SIG-M5 treated with dmso at 0.1 percent for 504 hours (cell line): ENCODE measurements at regions not wholly inside any gene's neighbourhood (a gene's known extent, or its start where the extent isn't known, plus 50 kb on each side); places are given as distances from the start of the nearest gene placed in this dataset.

Source experiments
- DNase-seq: peaks from one replicate; lab custom pipeline; 2025; ENCODE audit not compliant: unreplicated experiment; lab: John Stamatoyannopoulos, UW

DNA sequence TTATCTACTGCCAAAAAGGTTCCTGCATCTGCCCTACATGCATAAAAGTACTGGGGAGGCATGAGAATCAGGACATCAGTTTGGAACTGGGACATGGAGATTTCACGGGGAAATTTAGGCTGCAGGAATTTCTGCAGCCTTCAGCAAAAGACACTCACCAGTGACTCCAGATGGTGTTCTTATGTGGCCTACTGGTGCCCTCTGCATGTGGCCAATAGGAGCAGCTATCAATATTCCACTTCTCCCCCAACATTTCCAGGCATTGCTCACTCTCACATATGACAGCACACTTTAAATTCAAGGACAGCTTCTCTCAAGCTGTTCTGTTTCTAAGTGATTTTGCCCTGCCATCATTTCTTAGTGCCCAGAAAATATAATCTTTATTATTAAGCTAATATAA, 570.5 kb upstream of the ARGLU1 start:
- DNase-seq, result no peak

DNA sequence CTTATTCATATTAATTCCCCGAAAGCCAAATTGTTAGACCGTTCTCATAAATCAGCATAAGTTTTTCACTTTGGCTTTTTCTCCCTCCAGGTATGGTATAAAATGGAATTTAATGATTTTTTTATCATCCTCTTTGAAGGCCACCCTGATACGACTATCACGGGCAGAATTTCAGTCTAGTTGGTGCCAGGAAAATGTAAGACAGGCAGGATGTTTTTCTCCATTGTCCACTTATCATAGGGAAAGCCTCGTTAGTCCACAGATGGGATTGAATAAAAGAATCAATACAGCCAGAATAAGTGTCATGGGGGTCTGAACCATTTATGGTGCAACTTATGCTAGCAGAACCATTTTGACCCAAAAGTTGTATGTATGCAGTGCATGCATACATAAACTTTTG, 566.0 kb upstream of the ARGLU1 start:
- DNase-seq, result no peak

DNA sequence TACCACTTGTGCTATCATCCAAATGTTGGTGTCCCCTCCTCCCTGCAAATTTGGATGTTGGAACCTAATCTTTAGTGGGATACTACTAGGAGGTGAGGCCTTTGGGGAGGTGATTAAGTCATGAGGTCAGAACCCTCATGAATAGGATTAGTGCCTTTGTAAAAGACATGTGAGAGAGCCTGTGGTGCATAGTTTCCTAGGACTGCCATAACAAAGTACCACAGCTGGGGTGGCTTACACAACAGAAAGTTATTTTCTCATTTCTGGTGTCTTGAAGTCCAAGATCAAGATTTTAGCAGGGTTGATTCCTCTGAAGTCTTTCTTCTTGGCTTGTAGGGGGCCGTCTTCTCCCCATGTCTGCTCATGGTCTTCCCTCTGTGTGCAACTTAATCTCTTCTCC, 562.6 kb upstream of the ARGLU1 start:
- no peak for DNase-seq

DNA sequence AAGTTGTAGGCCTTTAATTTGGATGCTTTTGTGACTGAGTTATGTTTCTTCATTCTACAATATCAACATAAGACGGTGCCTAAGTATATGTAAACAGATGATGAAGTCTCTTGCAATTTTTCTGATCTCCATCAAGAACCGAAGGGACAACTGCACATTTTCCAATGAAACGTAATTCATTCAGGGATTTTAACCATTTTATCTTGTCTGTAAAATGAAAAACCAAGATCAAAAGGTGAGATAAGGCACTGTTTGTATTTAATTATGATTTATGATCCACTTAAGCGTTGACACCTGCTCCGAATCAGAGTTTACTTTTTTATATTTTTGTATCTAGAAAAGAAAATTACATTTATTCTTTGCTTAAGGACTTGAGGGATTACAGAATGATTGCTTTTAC, 556.8 kb upstream of the ARGLU1 start:
- DNase-seq, result no peak

DNA sequence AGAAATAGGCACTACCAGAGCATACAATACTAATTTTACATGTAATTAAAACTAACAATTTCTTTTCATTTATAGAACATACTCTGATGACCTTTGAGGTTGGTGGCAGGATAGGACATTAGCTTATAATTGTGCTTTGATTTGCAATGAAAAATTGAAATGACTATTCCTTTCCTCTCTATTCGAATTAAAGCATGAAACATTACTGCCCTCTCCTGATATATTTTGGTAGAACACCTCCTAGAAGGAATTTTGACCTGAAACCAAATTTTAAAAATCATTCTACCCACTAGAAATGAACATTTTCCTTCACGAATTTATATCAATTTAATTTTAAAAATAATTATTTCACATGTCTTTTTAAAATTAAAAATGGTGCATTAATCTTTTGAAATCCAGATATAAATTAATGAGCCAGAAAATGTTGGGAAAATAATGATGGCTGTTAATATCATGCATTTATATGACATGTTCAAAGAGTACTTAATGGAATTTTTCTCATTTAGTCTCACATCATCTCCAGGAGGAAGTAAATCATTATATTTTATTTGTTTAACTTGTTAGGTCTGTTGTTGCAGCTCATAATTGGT, 556.3 kb upstream of the ARGLU1 start:
- DNase-seq, result no peak

DNA sequence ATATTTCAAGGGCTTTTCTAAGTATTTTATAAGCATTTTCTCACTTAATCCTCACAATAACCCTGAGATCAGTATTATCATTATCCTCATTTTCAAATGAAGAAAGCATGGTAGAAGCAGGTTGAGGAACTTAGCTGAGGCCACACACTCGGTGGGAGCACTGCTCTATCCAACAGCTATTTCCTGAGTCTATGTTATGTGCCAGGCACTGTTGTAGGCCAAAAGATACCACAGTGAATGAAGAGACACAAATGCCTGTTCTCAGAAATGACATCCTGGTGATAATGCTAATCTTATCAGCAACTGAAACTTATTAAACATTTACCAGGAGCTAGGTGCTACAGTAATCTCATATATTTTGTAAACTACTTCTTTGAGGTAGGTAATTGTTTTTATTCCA, 553.9 kb upstream of the ARGLU1 start:
- DNase-seq, result no peak

DNA sequence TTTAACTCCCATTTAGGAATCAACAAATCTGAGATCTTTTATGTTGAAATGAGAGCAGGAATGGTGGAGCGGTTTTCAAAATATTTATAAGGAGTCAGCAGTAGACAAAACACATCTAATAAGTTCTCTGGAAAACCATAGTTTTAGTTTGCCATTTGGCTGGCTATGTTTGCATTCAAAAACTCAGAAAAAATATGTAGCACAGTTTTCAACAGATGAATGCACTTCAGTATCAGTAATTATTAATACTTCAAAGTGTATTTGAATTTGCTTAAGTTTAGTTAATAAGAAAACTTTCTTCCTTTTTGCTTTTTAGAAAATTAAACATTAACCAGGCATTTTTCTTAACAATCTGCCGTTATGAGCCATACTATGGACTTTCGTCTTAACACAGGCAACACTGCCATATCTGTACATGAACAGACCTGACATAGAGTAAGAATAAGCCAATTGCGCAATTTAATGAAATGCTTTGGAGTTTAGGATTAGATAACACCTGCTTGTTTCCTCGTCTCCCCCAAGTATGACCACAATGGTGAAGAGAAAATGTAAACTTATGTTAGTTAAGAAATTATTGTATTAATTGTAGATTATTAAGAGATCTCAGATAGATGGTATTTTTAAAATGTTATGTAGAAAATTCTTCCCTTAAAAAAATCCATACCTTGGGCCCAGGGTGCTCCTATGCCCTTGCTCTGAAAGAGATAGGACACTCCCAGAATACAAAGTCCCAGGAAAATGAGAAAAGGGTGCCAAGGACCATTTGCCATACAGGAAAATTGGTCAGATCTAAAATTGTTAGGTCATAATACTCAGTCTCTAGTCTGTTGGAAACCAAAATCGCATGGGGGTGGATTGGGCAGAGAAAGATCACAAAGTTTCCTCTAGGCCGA, 552.3 kb upstream of the ARGLU1 start:
- DNase-seq, result no peak

DNA sequence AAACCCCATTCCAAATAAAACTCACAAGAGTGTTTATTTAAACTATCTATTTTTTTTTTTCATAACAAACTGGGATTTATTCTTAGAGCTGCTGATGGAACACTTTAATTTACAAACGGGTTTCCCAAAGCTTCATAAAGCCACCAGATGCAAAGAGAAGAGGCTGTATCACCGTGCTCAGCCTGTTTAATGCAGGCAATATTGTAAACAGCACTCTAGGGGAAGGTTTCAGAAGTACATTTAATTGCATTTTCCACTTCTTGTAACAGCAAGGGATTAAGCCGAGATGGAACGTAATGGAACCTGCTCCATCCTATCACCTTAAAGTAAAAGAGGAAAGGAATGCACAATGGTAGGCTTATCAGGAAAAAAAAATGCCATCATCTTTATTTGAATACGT, 550.6 kb upstream of the ARGLU1 start:
- DNase-seq, result no peak

DNA sequence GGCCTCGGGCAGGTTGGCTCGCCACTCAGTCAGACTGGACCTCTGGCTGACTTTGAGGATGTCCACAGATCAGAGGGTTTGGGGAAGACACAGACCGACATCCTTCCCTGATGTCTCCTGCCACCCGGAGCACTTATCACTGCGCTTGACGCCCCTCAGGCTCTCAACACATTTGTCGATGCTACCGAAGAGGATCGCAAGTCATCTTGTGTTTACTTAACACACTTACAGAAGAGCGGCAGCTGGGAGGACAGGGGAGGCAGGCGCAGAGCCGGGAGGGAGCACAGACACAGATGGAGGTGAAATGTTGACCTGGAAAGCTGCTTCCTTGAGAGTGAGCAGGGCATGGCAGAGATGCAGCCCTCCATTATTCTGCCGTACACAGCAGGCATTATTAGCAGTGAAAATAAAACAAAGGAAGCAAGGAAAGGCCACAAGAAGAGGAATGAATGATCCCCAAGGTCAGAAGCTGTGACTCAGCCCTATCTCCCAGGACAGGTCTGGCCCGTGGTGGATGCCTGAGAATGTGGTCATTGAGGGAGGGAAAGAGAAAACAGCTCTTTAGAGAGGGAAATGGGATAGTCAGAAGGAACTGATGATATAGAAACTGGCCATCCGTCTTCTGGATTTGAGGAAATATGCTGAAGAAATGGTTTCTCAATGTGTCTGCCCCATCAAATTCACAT, 549.5 kb upstream of the ARGLU1 start:
- no peak for DNase-seq

DNA sequence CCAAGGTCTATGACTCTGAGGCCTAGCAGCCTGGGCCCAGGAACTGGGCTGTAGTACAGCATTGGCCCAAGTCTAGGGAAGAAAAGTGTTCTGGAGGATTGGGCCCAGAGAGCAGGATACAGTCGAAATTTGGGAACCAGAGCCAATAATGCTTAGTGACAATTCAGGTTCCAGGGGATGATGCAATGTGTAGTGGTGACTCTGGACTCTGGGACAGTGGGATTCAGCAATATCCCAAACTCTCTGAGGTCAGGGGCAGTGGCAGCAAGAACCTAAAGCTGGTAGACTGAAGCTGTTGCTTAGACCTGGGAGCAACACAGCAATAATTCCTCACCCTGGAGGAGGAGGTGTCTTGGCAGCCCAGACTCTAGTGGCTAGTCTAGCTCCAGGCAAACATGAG, 545.5 kb upstream of the ARGLU1 start:
- DNase-seq, result no peak

DNA sequence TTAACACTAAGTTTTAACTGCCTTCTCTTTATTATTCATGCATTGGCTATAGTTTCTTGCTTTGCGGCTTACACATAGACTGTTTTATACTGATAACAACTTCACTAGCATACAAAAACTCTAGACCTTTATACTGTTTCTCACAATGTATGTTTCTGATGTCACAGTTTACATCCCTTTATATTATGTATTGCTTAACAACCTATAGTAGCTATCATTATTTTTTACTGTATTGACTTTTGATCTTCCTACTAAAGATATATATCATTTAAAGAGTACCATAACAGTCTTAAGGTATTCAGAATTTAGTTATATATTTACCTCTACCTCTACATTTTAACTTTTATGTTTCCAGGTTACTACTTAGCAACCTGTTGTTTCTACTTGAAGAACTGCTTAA, 543.3 kb upstream of the ARGLU1 start:
- no peak for DNase-seq

DNA sequence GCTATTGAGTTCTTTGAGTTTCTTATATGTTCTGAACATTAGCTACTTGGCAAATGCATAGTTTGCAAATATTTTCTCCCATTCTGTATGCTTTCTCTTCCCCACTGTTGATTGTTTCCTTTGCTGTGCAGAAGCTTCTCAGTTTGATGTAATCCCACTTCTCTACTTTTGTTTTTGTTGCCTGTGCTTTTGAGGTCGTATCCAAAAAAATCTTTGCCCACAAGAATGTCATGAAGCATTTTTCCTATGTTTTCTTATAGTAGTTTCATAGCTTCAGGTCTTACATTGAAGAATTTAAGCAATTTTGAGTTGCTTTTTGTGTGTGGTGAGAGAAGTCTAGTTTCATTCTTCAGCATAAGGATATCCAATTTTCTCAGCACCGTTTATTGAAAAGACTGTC, 536.7 kb upstream of the ARGLU1 start:
- DNase-seq, result no peak

DNA sequence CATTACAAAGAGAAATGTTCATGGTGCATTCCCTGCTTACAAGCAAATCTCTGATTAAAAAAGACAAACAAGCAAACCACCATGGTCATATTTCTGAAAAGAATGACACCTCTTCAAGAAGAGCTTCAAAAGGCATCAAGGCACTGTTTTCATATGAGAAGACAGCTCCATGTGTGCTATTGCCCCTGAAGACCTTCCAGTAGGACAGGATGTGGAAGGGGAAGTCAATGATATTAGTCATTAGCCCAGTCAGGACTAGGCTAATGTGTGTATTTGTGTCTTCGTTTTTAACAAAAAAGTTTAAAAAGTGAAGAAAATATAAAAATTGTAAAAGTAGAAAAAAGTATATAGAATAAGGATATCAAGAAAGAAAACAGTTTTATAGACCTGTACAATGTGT, 534.7 kb upstream of the ARGLU1 start:
- DNase-seq, result no peak

DNA sequence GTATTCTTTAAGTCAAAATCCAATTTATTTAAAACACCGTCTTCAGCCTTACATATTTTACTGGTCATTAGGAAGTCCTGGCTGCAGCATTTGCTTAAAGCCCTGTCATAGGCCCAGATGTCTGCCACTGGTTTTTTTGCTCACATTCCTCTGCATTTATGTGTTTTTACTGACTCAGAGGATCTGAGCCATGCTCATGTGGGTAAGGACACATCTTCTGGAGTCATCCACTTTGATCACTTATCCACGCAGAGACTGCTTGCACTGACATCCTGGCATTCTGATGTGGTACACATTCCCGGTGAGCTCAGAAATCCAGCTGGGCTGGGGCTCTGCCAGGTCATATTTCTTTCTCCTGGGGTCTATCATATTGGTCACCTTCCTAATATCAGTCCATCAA, 531.7 kb upstream of the ARGLU1 start:
- DNase-seq, result no peak

DNA sequence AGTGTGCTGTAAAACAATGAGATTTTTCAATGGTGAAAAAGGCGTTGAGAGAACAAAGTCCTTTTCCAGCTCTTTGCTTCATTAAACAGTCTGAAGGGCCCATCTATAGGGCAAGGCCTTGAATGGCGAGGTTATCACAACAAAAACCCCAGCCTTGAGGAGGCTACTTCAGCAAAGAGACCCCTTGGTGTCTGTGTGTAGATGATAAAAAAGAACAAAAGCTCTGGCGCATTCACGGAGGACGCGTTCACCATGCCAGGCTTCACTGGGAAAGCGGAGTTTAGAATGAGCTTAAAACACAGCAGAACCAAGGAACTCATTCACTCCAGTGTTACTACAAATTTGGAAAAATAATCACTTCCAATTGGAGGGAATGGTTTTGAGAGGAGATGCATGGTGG, 530.0 kb upstream of the ARGLU1 start:
- no peak for DNase-seq

DNA sequence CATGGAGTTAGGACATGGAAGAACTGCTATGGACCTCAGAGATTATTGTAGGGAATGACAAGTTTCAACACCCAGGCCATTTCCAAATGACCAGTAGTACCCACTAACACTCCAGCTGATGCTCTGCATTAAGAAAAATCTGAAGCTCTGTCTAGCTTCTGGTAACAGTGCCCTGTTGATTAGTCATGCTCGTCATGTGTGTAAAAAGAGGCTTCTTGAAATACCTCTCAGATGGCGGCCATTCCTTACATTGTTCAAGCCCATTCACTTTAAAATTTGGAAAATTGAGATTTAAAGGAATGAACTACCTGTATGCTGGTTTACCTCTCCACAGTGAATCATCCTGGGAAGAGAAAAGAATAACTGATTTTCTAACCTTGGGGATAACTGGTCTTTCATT, 527.9 kb upstream of the ARGLU1 start:
- DNase-seq, result no peak

DNA sequence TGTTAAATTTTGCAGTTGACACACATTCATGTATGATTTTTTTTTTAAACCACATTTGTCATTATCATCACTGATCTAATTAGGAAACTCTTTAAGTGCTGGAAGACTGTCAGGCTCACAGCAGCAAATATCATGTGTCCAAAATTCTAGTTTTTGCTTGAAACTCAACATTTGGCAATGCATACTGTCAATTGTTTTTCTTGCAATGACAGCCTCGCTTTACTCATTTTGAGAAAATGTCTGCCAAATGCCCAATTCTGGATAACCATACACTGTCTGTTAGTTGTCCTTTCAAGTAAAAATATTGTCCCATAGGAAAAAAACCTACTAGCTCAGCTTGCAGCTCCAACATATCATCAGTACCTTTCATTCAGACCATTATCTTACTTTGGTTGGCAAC, 523.9 kb upstream of the ARGLU1 start:
- DNase-seq, result no peak

DNA sequence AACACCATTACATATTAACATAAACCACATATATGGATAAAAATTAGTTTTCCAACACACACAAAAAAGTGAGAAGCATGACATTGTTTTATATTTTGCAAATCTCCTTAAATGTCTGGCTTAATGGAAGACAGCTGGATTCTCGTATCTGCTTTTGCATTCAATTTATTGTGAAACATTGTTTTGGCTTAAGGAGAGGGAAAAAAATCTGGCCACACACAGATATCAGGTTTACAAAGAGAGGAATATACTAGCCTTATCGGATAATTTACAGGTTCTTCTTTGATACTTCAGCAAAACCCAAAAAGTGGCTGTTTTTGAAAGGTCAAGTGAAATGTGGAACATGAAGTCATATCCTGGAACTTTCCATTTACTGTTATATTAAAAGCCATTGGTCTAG, 523.5 kb upstream of the ARGLU1 start:
- DNase-seq, result no peak

DNA sequence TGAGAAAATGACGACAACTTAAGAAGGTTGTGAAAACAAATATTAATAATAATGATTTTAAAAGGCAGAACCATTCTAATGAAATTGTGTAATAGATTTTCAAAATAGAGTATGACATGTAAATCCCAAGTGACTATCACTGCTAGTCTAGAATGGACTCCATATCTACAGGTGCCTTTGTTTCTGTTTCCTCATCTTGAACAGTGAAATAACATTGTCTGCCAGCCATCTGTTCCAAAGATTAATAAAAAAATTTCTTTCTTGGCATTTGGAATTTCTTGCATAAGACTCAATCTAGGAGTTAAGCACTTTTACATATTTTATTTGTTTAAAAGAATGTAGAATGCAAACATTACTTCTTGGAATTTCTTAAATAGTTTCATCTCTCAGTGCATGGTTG, 520.1 kb upstream of the ARGLU1 start:
- no peak for DNase-seq

DNA sequence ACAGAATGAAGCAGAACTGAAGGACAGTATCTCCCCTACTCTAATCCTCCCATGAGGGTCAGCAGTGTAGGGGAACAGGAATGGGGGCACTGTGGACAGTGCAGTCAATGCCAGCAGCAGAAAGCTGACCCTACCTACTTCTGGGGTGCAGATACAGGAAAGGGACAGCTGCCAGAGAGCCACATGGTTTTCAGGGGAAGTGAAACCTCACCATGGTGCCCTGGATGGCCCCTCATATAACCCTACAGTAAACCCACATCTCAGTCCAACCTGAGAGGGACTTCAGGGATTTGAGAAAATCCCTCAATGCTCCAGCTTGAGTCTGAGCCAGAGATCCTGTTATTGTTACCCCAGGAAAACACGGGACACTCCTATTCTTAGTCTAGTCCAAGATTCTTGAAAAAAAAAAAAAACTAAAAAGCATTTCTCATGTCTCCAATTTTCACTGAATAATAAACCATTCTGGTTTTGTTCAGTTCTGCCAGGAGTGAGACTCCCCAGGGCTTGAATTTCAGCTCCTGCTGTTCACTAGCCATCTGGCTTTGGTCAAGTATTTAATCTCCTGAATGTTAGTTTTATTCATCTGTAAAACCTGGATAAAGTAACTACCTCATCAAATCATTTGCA, 511.6 kb upstream of the ARGLU1 start:
- DNase-seq, result no peak

DNA sequence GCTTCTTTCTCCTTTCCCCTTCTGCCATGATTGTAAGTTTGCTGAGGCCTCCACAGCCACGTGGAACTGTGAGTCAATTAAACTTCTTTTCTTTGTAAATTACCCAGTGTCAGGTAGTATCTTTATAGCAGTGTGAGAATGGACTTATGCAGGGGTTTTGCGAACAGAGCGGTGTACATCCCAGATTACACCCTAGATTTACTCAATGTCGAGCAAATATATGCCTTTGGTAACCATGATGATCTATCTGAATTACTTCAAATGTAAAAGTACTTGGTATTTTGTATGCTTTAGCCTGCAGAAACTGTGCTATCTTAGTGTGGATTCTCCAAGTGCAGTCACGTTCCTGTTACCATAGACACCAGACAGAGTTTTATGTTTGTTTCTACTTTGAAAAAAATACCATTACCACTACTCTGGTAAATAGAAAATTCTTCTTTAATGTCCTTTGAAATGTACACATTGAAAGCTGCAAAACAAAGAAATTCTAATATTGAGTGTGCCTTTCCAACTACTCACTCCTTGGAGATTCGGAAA, 510.4 kb upstream of the ARGLU1 start:
- DNase-seq, result no peak

DNA sequence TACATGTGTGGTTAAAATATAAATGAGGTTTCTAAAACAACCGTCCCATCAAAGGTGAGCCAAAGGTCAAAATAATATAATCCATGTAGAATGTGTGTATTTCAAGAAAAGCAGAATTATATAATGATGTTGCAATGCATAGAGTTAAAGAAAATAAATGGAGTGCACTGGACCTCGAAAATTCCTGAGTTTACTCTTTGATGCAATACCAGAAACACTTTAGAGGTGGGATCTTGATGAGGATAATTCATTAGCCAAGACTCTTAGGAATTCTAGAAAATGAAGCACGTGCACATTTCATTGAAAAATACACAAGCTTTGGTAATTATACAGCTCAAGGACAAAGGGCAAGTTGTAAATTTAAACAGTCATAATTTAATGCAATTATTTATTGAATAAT, 508.9 kb upstream of the ARGLU1 start:
- DNase-seq, result no peak
